OCI-LY1 (cell line): ENCODE measurements at regions not wholly inside any gene's neighbourhood (a gene's known extent, or its start where the extent isn't known, plus 50 kb on each side); places are given as distances from the start of the nearest gene placed in this dataset.

ENCODE experiments used
- CTCF ChIP-seq: fragments of 200-600 bp; sonication (generic), shearing (Covaris generic); IDR thresholded peaks from 2 replicates; pipeline ENCODE4 v1.5.1; 2017; ENCODE audit warnings: mild to moderate bottlenecking, antibody characterized with exemption, low read length, moderate library complexity, mixed read lengths
- EZH2 ChIP-seq: fragments of 200-600 bp; sonication (generic), shearing (Covaris generic); IDR thresholded peaks from 2 replicates; pipeline ENCODE4 v1.8.0; 2017; ENCODE audit warnings: borderline replicate concordance, mixed run types, mild to moderate bottlenecking, antibody characterized with exemption, low read length, moderate library complexity, mixed read lengths

GRCh38 chr13:90591927-90592268, 755.6 kb upstream of the MIR17HG start:
- TF ChIP-seq CTCF (no peak), EZH2 (no peak)
